GM23338 (cell line): ENCODE measurements at regions not wholly inside any gene's neighbourhood (a gene's known extent, or its start where the extent isn't known, plus 50 kb on each side); places are given as distances from the start of the nearest gene placed in this dataset.

ENCODE experiments used
- ATAC-seq: fragments of 200-7000 bp; cut with Tn5 transposase; 3 replicates; pipeline ENCODE4 v1.9.1; 2020
- DNase-seq: peaks from one replicate; pipeline ENCODE4 v3.0.0-alpha.2; 2015; ENCODE audit warnings: low spot score
- H2AFZ ChIP-seq: fragments of 200-600 bp; sonication (generic); 2 replicates; pipeline ENCODE4 v1.8.0; 2016; ENCODE audit warnings: antibody characterized with exemption, mild to moderate bottlenecking, moderate library complexity
- H3F3A ChIP-seq: fragments of 200-600 bp; sonication (generic); replicated peaks from 2 replicates; pipeline ENCODE4 v1.8.0; 2017; ENCODE audit warnings: antibody characterized with exemption, mixed run types, low read depth
- H3K27ac ChIP-seq: fragments of 200-600 bp; sonication (generic); 2 replicates; pipeline ENCODE4 v1.6.1; 2016; ENCODE audit warnings: low read depth
- H3K27me3 ChIP-seq: fragments of 200-600 bp; sonication (generic); 2 replicates; pipeline ENCODE4 v1.8.0; 2016; ENCODE audit warnings: mild to moderate bottlenecking, mixed run types, moderate library complexity; ENCODE audit not compliant: insufficient read depth
- H3K36me3 ChIP-seq: fragments of 200-600 bp; sonication (generic); 2 replicates; pipeline ENCODE4 v1.8.0; 2016; ENCODE audit warnings: mild to moderate bottlenecking; ENCODE audit not compliant: insufficient read depth
- H3K4me1 ChIP-seq: fragments of 200-600 bp; sonication (generic); 2 replicates; pipeline ENCODE4 v1.8.0; 2016; ENCODE audit warnings: mild to moderate bottlenecking, moderate library complexity; ENCODE audit not compliant: insufficient read depth
- H3K4me2 ChIP-seq: fragments of 200-600 bp; sonication (generic); 2 replicates; pipeline ENCODE4 v1.7.1; 2017; ENCODE audit warnings: mixed run types
- H3K4me3 ChIP-seq: fragments of 200-600 bp; sonication (generic); 2 replicates; pipeline ENCODE4 v1.6.1; 2016; ENCODE audit warnings: mixed run types
- H3K79me2 ChIP-seq: fragments of 200-600 bp; sonication (generic); replicated peaks from 2 replicates; pipeline ENCODE4 v1.8.0; 2017; ENCODE audit warnings: mild to moderate bottlenecking; ENCODE audit not compliant: insufficient read depth
- H3K9me2 ChIP-seq: fragments of 200-600 bp; sonication (generic); 2 replicates; pipeline ENCODE4 v1.8.0; 2017; ENCODE audit not compliant: insufficient read depth
- H4K20me1 ChIP-seq: fragments of 200-600 bp; sonication (generic); replicated peaks from 2 replicates; pipeline ENCODE4 v1.8.0; 2017; ENCODE audit warnings: mild to moderate bottlenecking; ENCODE audit not compliant: insufficient read depth
- H3K27ac Mint-ChIP-seq: 2 replicates; pipeline ENCODE4 v1.8.0; 2020; ENCODE audit warnings: inconsistent platforms, mild to moderate bottlenecking, moderate library complexity, mixed read lengths
- H3K27me3 Mint-ChIP-seq: 3 replicates; pipeline ENCODE4 v1.8.0; 2022; ENCODE audit warnings: low read depth, mild to moderate bottlenecking, moderate library complexity, mixed read lengths, inconsistent platforms; ENCODE audit not compliant: insufficient read depth, poor library complexity
- H3K36me3 Mint-ChIP-seq: 3 replicates; pipeline ENCODE4 v1.8.0; 2021; ENCODE audit warnings: low read depth, mild to moderate bottlenecking, inconsistent platforms, moderate library complexity, mixed read lengths
- H3K4me1 Mint-ChIP-seq: 3 replicates; pipeline ENCODE4 v1.8.0; 2020; ENCODE audit warnings: mild to moderate bottlenecking, inconsistent platforms, mixed read lengths
- H3K4me3 Mint-ChIP-seq: 3 replicates; pipeline ENCODE4 v1.8.0; 2021; ENCODE audit warnings: moderate library complexity, mild to moderate bottlenecking, inconsistent platforms, mixed read lengths
- H3K9me3 Mint-ChIP-seq: 3 replicates; pipeline ENCODE4 v1.8.0; 2020; ENCODE audit warnings: moderate library complexity, mild to moderate bottlenecking, inconsistent platforms, mixed read lengths
- CREB1 ChIP-seq: fragments of 250-450 bp; sonication (Bioruptor Pico); IDR thresholded peaks from 2 replicates; pipeline ENCODE4 v1.5.0; 2020; ENCODE audit warnings: low read depth, mild to moderate bottlenecking, moderate library complexity
- CTCF ChIP-seq, 2 experiments: fragments of 200-600 bp in 1 of 2; sonication (generic) in 1 of 2; conservative IDR thresholded peaks; 2 replicates each; pipeline versions ENCODE4 v1.5.1 to v1.6.1; 2016 to 2017; ENCODE audit warnings: antibody characterized with exemption in 2 of 2, low read depth in 2 of 2, mild to moderate bottlenecking in 2 of 2, moderate library complexity in 1 of 2
- ETS1 ChIP-seq: IDR thresholded peaks from 2 replicates; pipeline ENCODE4 v1.6.1; 2016; ENCODE audit warnings: antibody characterized with exemption
- EZH2 ChIP-seq: fragments of 200-600 bp; sonication (generic); IDR thresholded peaks from one replicate; pipeline ENCODE4 v1.8.0; 2017; ENCODE audit warnings: antibody characterized with exemption, mild to moderate bottlenecking, low read depth; ENCODE audit not compliant: unreplicated experiment
- NANOG ChIP-seq: IDR thresholded peaks from 2 replicates; pipeline ENCODE4 v1.6.1; 2016; ENCODE audit warnings: antibody characterized with exemption, borderline replicate concordance
- STAT1 ChIP-seq: IDR thresholded peaks from one replicate; pipeline ENCODE4 v1.6.1; 2016; ENCODE audit warnings: antibody characterized with exemption; ENCODE audit not compliant: unreplicated experiment
- ZNF114 ChIP-seq: fragments of 250-450 bp; sonication (Bioruptor Pico); IDR thresholded peaks from 2 replicates; pipeline ENCODE4 v1.5.0; 2020; ENCODE audit warnings: mild to moderate bottlenecking, moderate library complexity
- ZNF331 ChIP-seq: fragments of 250-450 bp; sonication (Bioruptor Pico); IDR thresholded peaks from 2 replicates; pipeline ENCODE4 v1.5.0; 2020; ENCODE audit warnings: low read depth, mild to moderate bottlenecking, moderate library complexity

DNA sequence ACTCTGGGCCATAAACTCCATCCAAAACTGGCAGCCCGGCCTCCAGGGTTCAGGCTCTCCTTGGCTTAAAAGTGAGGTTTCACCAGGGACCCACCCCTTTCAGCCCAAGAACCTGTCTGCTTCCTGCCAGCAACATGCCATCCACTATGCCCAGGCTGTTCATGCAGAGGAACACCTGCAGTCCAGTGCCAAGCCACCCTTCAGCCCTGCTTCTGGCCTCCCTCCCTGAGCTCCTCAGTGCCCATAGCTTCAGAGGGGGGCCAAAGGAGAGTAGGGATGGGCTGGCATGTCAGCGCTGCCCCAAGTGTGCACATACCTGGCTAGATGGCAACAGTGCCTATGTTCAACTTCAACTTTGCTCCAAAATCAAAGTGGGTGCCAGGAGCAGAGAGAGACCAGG, 166.9 kb upstream of the MRPS30 start (continued):
- no peak for TF ChIP-seq CREB1 (CRISPR knock-in tag)
- no peak for TF ChIP-seq STAT1
- TF ChIP-seq NANOG, result no peak
- TF ChIP-seq ZNF114, result no peak
- no peak for TF ChIP-seq EZH2
- no peak for TF ChIP-seq ETS1
- TF ChIP-seq ZNF331, result no peak

GRCh38 chr5:44640945-44641456, 167.7 kb upstream of the MRPS30 start:
- Mint-ChIP-seq H3K27ac (no peak overlapping the region), H3K4me1 (0 out of 3 replicates have a peak, but pooled peaks cover 3% of the 10 kb centered on the region)
- no peaks in the 10 kb centered on the region for H4K20me1 ChIP-seq

More at GRCh38 chr5:44640945-44641456, 167.7 kb upstream of the MRPS30 start:
- Histone ChIP-seq H3K36me3 (no peaks in the 10 kb centered on the region), H3K4me2 (no peak overlapping the region), H3F3A (no peaks in the 10 kb centered on the region), H2AFZ (no peak overlapping the region), H3K27me3 (no peaks in the 10 kb centered on the region), H3K9me2 (peaks cover 2% of the 10 kb centered on the region; the same call in 1 of the 2 replicates), H3K79me2 (no peaks in the 10 kb centered on the region), H3K4me1 (no peaks in the 10 kb centered on the region), H3K4me3 (no peak overlapping the region), H3K27ac (no peak overlapping the region)
- DNase-seq (no peak), ATAC-seq (no peak)
- Mint-ChIP-seq H3K36me3 (no peaks in the 10 kb centered on the region), H3K4me3 (no peak overlapping the region), H3K9me3 (peaks cover 3% of the 10 kb centered on the region; the same call in 1 of the 3 replicates), H3K27me3 (peaks cover 1% of the 10 kb centered on the region)
- TF ChIP-seq STAT1 (no peak), CTCF (conservative IDR thresholded peaks at IDR 0.05; ENCODE audit: low read depth in 2 of 2) (no peak), CREB1 (CRISPR knock-in tag) (no peak), ETS1 (no peak), ZNF114 (no peak)
